ENCODE measurements at regions not wholly inside any gene's neighbourhood (a gene's known extent, or its start where the extent isn't known, plus 50 kb on each side); places are given as distances from the start of the nearest gene placed in this dataset.

DNA sequence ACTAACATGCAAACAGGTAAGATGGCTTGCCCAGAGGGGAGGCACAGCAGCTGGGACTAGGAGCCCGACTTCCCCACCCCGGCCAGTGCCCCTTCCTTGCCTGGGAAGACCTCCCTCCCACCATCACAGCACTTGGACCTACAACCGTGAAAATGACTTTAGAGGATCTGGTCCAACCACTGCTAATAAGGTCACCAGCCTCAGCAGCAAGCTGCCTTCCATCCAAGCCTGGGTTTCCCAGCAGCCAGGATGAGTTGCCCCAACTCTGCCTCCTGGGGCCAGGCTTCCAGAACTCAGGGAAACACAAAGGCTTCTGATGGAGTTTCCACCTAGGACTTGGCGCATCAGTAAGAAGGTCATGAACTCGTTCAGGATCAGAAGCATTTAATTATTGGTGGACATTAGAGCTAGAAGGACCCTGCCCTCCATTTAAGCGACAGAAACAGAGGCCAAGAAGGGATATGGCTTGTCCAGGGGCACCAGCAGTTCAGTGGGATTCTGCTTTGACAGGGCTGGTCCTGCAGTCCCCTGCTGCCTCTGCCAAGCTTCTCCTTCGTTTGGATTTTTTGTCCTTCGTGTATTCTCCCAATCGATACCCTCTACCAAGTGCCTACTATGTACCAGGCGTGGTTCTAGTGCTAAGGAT lies 403.0 kb upstream of the ID2 start:
- H4K12ac ChIP-seq (ENCODE audit: low read depth, low read length) = no peak overlapping the region
- H2AFZ ChIP-seq (ENCODE audit: insufficient read depth, low read length, poor library complexity) = no peak overlapping the region
- no peaks in the 10 kb centered on the region for H3K9me3 ChIP-seq (ENCODE audit: insufficient read depth, low read depth, low read length)
- no peak overlapping the region for H4K91ac ChIP-seq (ENCODE audit: low read depth, low read length)
- no peak overlapping the region for H4K8ac ChIP-seq (ENCODE audit: low read depth, low read length)
- no peak overlapping the region for H3K18ac ChIP-seq (ENCODE audit: low read length)
- H3K4ac ChIP-seq (ENCODE audit: low read depth, low read length) = no peak overlapping the region
- H3K4me3 ChIP-seq (ENCODE audit: low read depth, low read length) = no peak overlapping the region
- no peak overlapping the region for H2BK12ac ChIP-seq (ENCODE audit: low read length)
- H3K4me2 ChIP-seq (ENCODE audit: low read length) = no peak overlapping the region
- no peak overlapping the region for H3K9ac ChIP-seq (ENCODE audit: low read length)
- no CpG with 5 or more reads among the region's 10 CpGs for WGBS (ENCODE audit: extremely low coverage, insufficient coverage, insufficient read length)
- H2AK5ac ChIP-seq (ENCODE audit: low read length) = no peak overlapping the region
- no peak overlapping the region for H3K23ac ChIP-seq (ENCODE audit: low read length)
- no peaks in the 10 kb centered on the region for H3K27me3 ChIP-seq (ENCODE audit: insufficient read depth, low read length)
- no peaks in the 10 kb centered on the region for H3K4me1 ChIP-seq (ENCODE audit: control insufficient read depth in 1 of 2, insufficient read depth in 2 of 2, low read length in 2 of 2)
- H3K79me2 ChIP-seq (ENCODE audit: control insufficient read depth, insufficient read depth, low read length, poor library complexity) = no peaks in the 10 kb centered on the region
- H2BK5ac ChIP-seq (ENCODE audit: low read depth, low read length, poor library complexity) = no peak overlapping the region
- DNase-seq = no peak
- H3K36me3 ChIP-seq (ENCODE audit: control insufficient read depth in 1 of 2, insufficient read depth in 2 of 2, low read length in 2 of 2) = no peaks in the 10 kb centered on the region
- H3K79me1 ChIP-seq (ENCODE audit: low read length) = no peaks in the 10 kb centered on the region
- no peak overlapping the region for H3K27ac ChIP-seq (ENCODE audit: low read depth, low read length)
- no peak overlapping the region for H3K14ac ChIP-seq (ENCODE audit: low read length)
- no peak overlapping the region for H2BK120ac ChIP-seq (ENCODE audit: insufficient read depth, low read length, poor library complexity)

DNA sequence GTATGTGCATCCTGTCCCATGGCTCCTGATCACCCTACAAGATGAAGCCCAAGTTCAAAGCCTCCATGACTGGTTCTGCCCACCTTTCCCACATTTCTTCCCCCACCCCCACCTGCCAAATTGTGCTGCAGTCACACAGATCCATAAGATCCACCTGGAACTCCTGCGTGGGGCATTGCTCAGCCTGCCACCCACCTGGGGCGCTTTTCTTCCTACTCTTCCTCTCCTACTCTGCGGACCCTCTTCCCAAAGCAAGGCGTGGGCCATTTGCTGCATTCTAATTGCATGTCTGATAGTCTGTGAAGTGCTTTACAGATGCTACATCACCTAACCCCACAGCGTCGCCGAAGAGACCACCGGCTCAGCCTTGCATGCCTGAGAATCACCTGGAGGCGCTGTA lies 402.4 kb upstream of the ID2 start:
- H2BK120ac ChIP-seq (ENCODE audit: insufficient read depth, low read length, poor library complexity) = no peak overlapping the region
- no peak overlapping the region for H3K14ac ChIP-seq (ENCODE audit: low read length)
- no peaks in the 10 kb centered on the region for H3K4me1 ChIP-seq (ENCODE audit: control insufficient read depth in 1 of 2, insufficient read depth in 2 of 2, low read length in 2 of 2)
- H3K4ac ChIP-seq (ENCODE audit: low read depth, low read length) = no peak overlapping the region
- H3K4me3 ChIP-seq (ENCODE audit: low read depth, low read length) = no peak overlapping the region
- no peak overlapping the region for H4K12ac ChIP-seq (ENCODE audit: low read depth, low read length)
- H3K79me2 ChIP-seq (ENCODE audit: control insufficient read depth, insufficient read depth, low read length, poor library complexity) = no peaks in the 10 kb centered on the region
- H3K79me1 ChIP-seq (ENCODE audit: low read length) = no peaks in the 10 kb centered on the region
- H2BK12ac ChIP-seq (ENCODE audit: low read length) = no peak overlapping the region
- H2AFZ ChIP-seq (ENCODE audit: insufficient read depth, low read length, poor library complexity) = no peak overlapping the region
- H3K9ac ChIP-seq (ENCODE audit: low read length) = no peak overlapping the region
- no peak overlapping the region for H4K91ac ChIP-seq (ENCODE audit: low read depth, low read length)
- no peaks in the 10 kb centered on the region for H3K9me3 ChIP-seq (ENCODE audit: insufficient read depth, low read depth, low read length)
- H3K23ac ChIP-seq (ENCODE audit: low read length) = no peak overlapping the region
- no peak overlapping the region for H2AK5ac ChIP-seq (ENCODE audit: low read length)
- WGBS (ENCODE audit: extremely low coverage, insufficient coverage, insufficient read length) = no CpG with 5 or more reads among the region's 9 CpGs
- H3K27me3 ChIP-seq (ENCODE audit: insufficient read depth, low read length) = no peaks in the 10 kb centered on the region
- no peaks in the 10 kb centered on the region for H3K36me3 ChIP-seq (ENCODE audit: control insufficient read depth in 1 of 2, insufficient read depth in 2 of 2, low read length in 2 of 2)
- no peak overlapping the region for H2BK5ac ChIP-seq (ENCODE audit: low read depth, low read length, poor library complexity)
- H3K18ac ChIP-seq (ENCODE audit: low read length) = no peak overlapping the region
- no peak overlapping the region for H3K4me2 ChIP-seq (ENCODE audit: low read length)
- DNase-seq = no peak
- no peak overlapping the region for H3K27ac ChIP-seq (ENCODE audit: low read depth, low read length)
- no peak overlapping the region for H4K8ac ChIP-seq (ENCODE audit: low read depth, low read length)

- Histone ChIP-seq H3K4ac (ENCODE audit: low read depth, low read length) (no peak overlapping the region), H2BK12ac (ENCODE audit: low read length) (no peak overlapping the region), H2BK5ac (ENCODE audit: low read depth, low read length, poor library complexity) (no peak overlapping the region), H3K79me2 (ENCODE audit: control insufficient read depth, insufficient read depth, low read length, poor library complexity) (no peaks in the 10 kb centered on the region), H3K18ac (ENCODE audit: low read length) (no peak overlapping the region), H3K36me3 (ENCODE audit: control insufficient read depth in 1 of 2, insufficient read depth in 2 of 2, low read length in 2 of 2) (no peaks in the 10 kb centered on the region), H2AK5ac (ENCODE audit: low read length) (no peak overlapping the region), H3K27me3 (ENCODE audit: insufficient read depth, low read length) (no peaks in the 10 kb centered on the region), H3K4me3 (ENCODE audit: low read depth, low read length) (no peak overlapping the region), H3K4me2 (ENCODE audit: low read length) (no peak overlapping the region), H4K12ac (ENCODE audit: low read depth, low read length) (no peak overlapping the region), H3K14ac (ENCODE audit: low read length) (no peak overlapping the region), H3K9ac (ENCODE audit: low read length) (no peak overlapping the region), H2AFZ (ENCODE audit: insufficient read depth, low read length, poor library complexity) (no peak overlapping the region), H3K79me1 (ENCODE audit: low read length) (no peaks in the 10 kb centered on the region), H4K91ac (ENCODE audit: low read depth, low read length) (no peak overlapping the region), H3K23ac (ENCODE audit: low read length) (no peak overlapping the region), H3K4me1 (ENCODE audit: control insufficient read depth in 1 of 2, insufficient read depth in 2 of 2, low read length in 2 of 2) (no peaks in the 10 kb centered on the region), H3K9me3 (ENCODE audit: insufficient read depth, low read depth, low read length) (no peaks in the 10 kb centered on the region), H4K8ac (ENCODE audit: low read depth, low read length) (no peak overlapping the region), H3K27ac (ENCODE audit: low read depth, low read length) (no peak overlapping the region), H2BK120ac (ENCODE audit: insufficient read depth, low read length, poor library complexity) (no peak overlapping the region)
- DNase-seq = no peak
- WGBS (ENCODE audit: extremely low coverage, insufficient coverage, insufficient read length) = no CpG with 5 or more reads among the region's 4 CpGs
Measured at GRCh38 chr2:8281234-8281633, 400.6 kb upstream of the ID2 start.

DNA sequence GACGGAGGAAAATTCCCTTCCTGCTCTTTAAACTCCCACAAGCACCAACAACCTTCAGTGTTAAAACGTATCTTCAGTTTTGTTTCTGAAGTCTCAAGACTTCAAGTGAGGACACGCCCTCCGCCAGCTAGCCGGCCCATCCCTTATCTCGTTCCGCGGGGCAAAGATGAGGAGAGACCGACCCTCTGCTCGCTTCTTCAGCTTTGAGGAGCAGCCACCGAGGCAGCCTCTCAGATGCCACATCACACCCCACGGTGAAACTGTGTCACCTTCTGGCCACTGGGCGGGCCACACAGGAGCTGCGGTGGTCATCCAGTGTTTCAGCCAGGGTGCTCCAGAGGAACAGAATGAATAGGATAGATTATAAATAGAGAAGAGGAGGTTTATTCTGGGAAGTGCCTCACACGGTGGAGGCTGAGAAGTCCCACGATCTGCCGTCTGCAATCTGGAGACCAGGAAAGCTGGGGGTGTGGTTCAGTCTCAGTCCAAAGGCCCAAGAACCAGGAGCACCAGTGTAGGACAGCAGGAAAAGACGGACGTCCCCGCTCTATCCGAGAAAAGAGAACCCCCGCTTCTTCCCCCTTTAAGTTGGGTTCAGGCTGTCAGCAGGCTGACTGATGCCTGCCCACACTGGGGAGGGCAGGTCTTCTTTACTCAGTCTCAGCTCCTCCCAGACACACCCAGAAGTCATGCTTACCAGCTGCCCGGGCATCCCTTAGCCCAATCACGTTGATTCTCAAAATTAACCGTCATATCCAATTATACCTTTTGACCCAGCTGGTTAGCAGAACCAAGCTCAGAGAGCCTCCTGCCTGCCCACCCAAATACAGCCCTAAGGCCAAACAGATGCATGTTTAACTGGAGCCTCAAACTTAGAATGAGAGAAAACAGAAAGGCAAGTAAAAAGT lies 399.7 kb upstream of the ID2 start:
- Histone ChIP-seq H4K91ac (ENCODE audit: low read depth, low read length) (no peak overlapping the region), H4K12ac (ENCODE audit: low read depth, low read length) (no peak overlapping the region), H3K4me2 (ENCODE audit: low read length) (no peak overlapping the region), H3K79me1 (ENCODE audit: low read length) (no peaks in the 10 kb centered on the region), H3K18ac (ENCODE audit: low read length) (no peak overlapping the region), H2AK5ac (ENCODE audit: low read length) (no peak overlapping the region), H3K9ac (ENCODE audit: low read length) (no peak overlapping the region), H3K4ac (ENCODE audit: low read depth, low read length) (no peak overlapping the region), H3K4me1 (ENCODE audit: control insufficient read depth in 1 of 2, insufficient read depth in 2 of 2, low read length in 2 of 2) (no peaks in the 10 kb centered on the region), H2BK5ac (ENCODE audit: low read depth, low read length, poor library complexity) (no peak overlapping the region), H2BK120ac (ENCODE audit: insufficient read depth, low read length, poor library complexity) (no peak overlapping the region), H3K4me3 (ENCODE audit: low read depth, low read length) (no peak overlapping the region), H3K36me3 (ENCODE audit: control insufficient read depth in 1 of 2, insufficient read depth in 2 of 2, low read length in 2 of 2) (no peaks in the 10 kb centered on the region), H3K14ac (ENCODE audit: low read length) (no peak overlapping the region), H2AFZ (ENCODE audit: insufficient read depth, low read length, poor library complexity) (no peak overlapping the region), H3K9me3 (ENCODE audit: insufficient read depth, low read depth, low read length) (no peaks in the 10 kb centered on the region), H3K27me3 (ENCODE audit: insufficient read depth, low read length) (no peaks in the 10 kb centered on the region), H2BK12ac (ENCODE audit: low read length) (no peak overlapping the region), H3K79me2 (ENCODE audit: control insufficient read depth, insufficient read depth, low read length, poor library complexity) (no peaks in the 10 kb centered on the region), H3K27ac (ENCODE audit: low read depth, low read length) (no peak overlapping the region), H4K8ac (ENCODE audit: low read depth, low read length) (no peak overlapping the region), H3K23ac (ENCODE audit: low read length) (no peak overlapping the region)
- no peak for DNase-seq
- no CpG with 5 or more reads among the region's 25 CpGs for WGBS (ENCODE audit: extremely low coverage, insufficient coverage, insufficient read length)

All from trophoblast cell (in vitro differentiated cells and primary cell).